Kidney capillary endothelial cell (primary cell): ENCODE measurements at regions not wholly inside any gene's neighbourhood (a gene's known extent, or its start where the extent isn't known, plus 50 kb on each side); places are given as distances from the start of the nearest gene placed in this dataset.

Source experiments
- DNase-seq: peaks from one replicate; pipeline ENCODE4 v3.0.0-alpha.2; 2018; ENCODE audit warnings: low spot score

- DNase-seq = no peak
Measured at GRCh38 chr3:64353226-64353625, 128.0 kb upstream of the PRICKLE2 start.

GRCh38 chr3:64352639-64352992 lies 127.3 kb upstream of the PRICKLE2 start:
- no peak for DNase-seq

- DNase-seq = no peak
Measured at GRCh38 chr3:64351713-64352638, 126.7 kb upstream of the PRICKLE2 start.

GRCh38 chr3:64349551-64349950 lies 124.3 kb upstream of the PRICKLE2 start:
- no peak for DNase-seq

- DNase-seq = no peak
Measured at GRCh38 chr3:64345371-64345770, 120.1 kb upstream of the PRICKLE2 start.

- DNase-seq = no peak
Measured at GRCh38 chr3:64344721-64345207, 119.5 kb upstream of the PRICKLE2 start.

- no peak for DNase-seq
Measured at GRCh38 chr3:64343689-64344430, 118.6 kb upstream of the PRICKLE2 start.

GRCh38 chr3:64342940-64343688 lies 117.8 kb upstream of the PRICKLE2 start:
- no peak for DNase-seq

- DNase-seq = no peak
Measured at GRCh38 chr3:64341296-64341695, 116.0 kb upstream of the PRICKLE2 start.

- DNase-seq = no peak
Measured at GRCh38 chr3:64340641-64341101, 115.4 kb upstream of the PRICKLE2 start.

GRCh38 chr3:64336488-64336887 lies 111.2 kb upstream of the PRICKLE2 start:
- DNase-seq = no peak

GRCh38 chr3:64332459-64333350 lies 107.4 kb upstream of the PRICKLE2 start:
- no peak for DNase-seq

GRCh38 chr3:64331605-64332004 lies 106.3 kb upstream of the PRICKLE2 start:
- DNase-seq = no peak

GRCh38 chr3:64329037-64329436 lies 103.8 kb upstream of the PRICKLE2 start:
- DNase-seq = no peak

GRCh38 chr3:64327100-64327804 lies 102.0 kb upstream of the PRICKLE2 start:
- no peak for DNase-seq

GRCh38 chr3:64321747-64322146 lies 96.5 kb upstream of the PRICKLE2 start:
- DNase-seq = peak; percentile 72

- DNase-seq = no peak
Measured at GRCh38 chr3:64319391-64319790, 94.1 kb upstream of the PRICKLE2 start.

- no peak for DNase-seq
Measured at GRCh38 chr3:64318668-64319271, 93.5 kb upstream of the PRICKLE2 start.

- no peak for DNase-seq
Measured at GRCh38 chr3:64318001-64318400, 92.7 kb upstream of the PRICKLE2 start.

GRCh38 chr3:64316971-64317370 lies 91.7 kb upstream of the PRICKLE2 start:
- no peak for DNase-seq
